H1 (cell line): ENCODE measurements at regions not wholly inside any gene's neighbourhood (a gene's known extent, or its start where the extent isn't known, plus 50 kb on each side); places are given as distances from the start of the nearest gene placed in this dataset.

Experiments
- CTCF ChIA-PET: fragments of 300-600 bp; sonication (Branson Sonifier 250); formaldehyde crosslinking; loops from one replicate; lab custom pipeline; 2021; ENCODE audit not compliant: partially characterized antibody; lab: Charles Lee
- POLR2A ChIA-PET: fragments of 300-600 bp; sonication (Branson Sonifier 250); formaldehyde crosslinking; loops from one replicate; lab custom pipeline; 2021; ENCODE audit warnings: inconsistent platforms; ENCODE audit not compliant: partially characterized antibody; lab: Charles Lee
- DNase-seq, 2 experiments: peaks; one replicate each; pipeline versions ENCODE4 v3.0.0 to v3.0.0-alpha.2; 2010 to 2022; ENCODE audit warnings: low spot score in 2 of 2, low read depth in 1 of 2, mixed read lengths in 1 of 2
- FAIRE-seq: peaks from 2 replicates; lab custom pipeline; 2011; peaks lifted over from hg19 to GRCh38; lab: Jason Lieb, UNC
- H2AFZ ChIP-seq: 2 replicates; pipeline ENCODE4 v1.8.1; 2012; ENCODE audit warnings: low read length, inconsistent platforms
- H2AK5ac ChIP-seq: 2 replicates; pipeline ENCODE4 v1.6.1; 2013; ENCODE audit warnings: low read depth, low read length
- H2BK120ac ChIP-seq: replicated peaks from 2 replicates; pipeline ENCODE3; 2013; ENCODE audit warnings: low read depth, low read length, inconsistent platforms
- H2BK12ac ChIP-seq: 2 replicates; pipeline ENCODE4 v1.6.1; 2013; ENCODE audit warnings: low read depth, low read length
- H2BK15ac ChIP-seq: 2 replicates; pipeline ENCODE4 v1.6.1; 2013; ENCODE audit warnings: low read length
- H2BK20ac ChIP-seq: 2 replicates; pipeline ENCODE4 v1.6.1; 2013; ENCODE audit warnings: low read length
- H2BK5ac ChIP-seq: 2 replicates; pipeline ENCODE4 v1.6.1; 2013; ENCODE audit warnings: low read depth, low read length
- H3K14ac ChIP-seq: 2 replicates; pipeline ENCODE4 v1.6.1; 2013; ENCODE audit warnings: inconsistent platforms; ENCODE audit not compliant: insufficient read length
- H3K18ac ChIP-seq: 2 replicates; pipeline ENCODE4 v1.6.1; 2013; ENCODE audit warnings: low read length; ENCODE audit errors: extremely low read depth
- H3K23ac ChIP-seq: 2 replicates; pipeline ENCODE4 v1.6.1; 2013; ENCODE audit warnings: inconsistent platforms; ENCODE audit not compliant: insufficient read length
- H3K23me2 ChIP-seq: 2 replicates; pipeline ENCODE4 v1.6.1; 2013; ENCODE audit warnings: low read depth, low read length
- H3K27ac ChIP-seq: 2 replicates; pipeline ENCODE4 v1.6.1; 2011; ENCODE audit warnings: low read depth, low read length, inconsistent platforms
- H3K27me3 ChIP-seq, 4 experiments: replicated peaks in 1 of 4; 1 replicate in 1 of 4; 2 replicates in 3 of 4; pipeline versions ENCODE4 v1.6.1 to v1.8.1; 2011 to 2013; ENCODE audit warnings: low read length in 3 of 4, mild to moderate bottlenecking in 3 of 4, inconsistent platforms in 2 of 4, mixed read lengths in 2 of 4, moderate library complexity in 1 of 4; ENCODE audit not compliant: control insufficient read depth in 3 of 4, insufficient read depth in 3 of 4; ENCODE audit errors: extremely low read depth in 1 of 4
- H3K36me3 ChIP-seq, 4 experiments: 2 replicates each; pipeline versions ENCODE4 v1.6.1 to v1.8.1; 2011 to 2013; ENCODE audit warnings: mild to moderate bottlenecking in 4 of 4, low read length in 3 of 4, moderate library complexity in 2 of 4, control low read depth in 1 of 4, inconsistent platforms in 1 of 4; ENCODE audit not compliant: insufficient read depth in 4 of 4, control insufficient read depth in 2 of 4
- H3K4ac ChIP-seq: replicated peaks from 2 replicates; pipeline ENCODE3; 2013; ENCODE audit warnings: low read length, low read depth, mixed read lengths, inconsistent platforms; ENCODE audit not compliant: insufficient read length
- H3K4me1 ChIP-seq, 4 experiments: replicated peaks in 1 of 4; 1 replicate in 1 of 4; 2 replicates in 3 of 4; pipeline versions ENCODE4 v1.6.1 to v1.8.1; 2011 to 2013; ENCODE audit warnings: low read length in 3 of 4, inconsistent platforms in 2 of 4, mixed read lengths in 1 of 4; ENCODE audit not compliant: insufficient read depth in 4 of 4, control insufficient read depth in 3 of 4
- H3K4me2 ChIP-seq, 2 experiments: 2 replicates each; pipeline versions ENCODE4 v1.6.1 to v1.8.1; 2011 to 2013; ENCODE audit warnings: low read depth in 2 of 2, low read length in 2 of 2, control low read depth in 1 of 2, inconsistent platforms in 1 of 2, mild to moderate bottlenecking in 1 of 2; ENCODE audit not compliant: insufficient read depth in 1 of 2
- H3K4me3 ChIP-seq, 4 experiments: fragments of 200-600, 300-600 bp in 1 of 4; sonication (generic), shearing (Covaris generic), sonication (Bioruptor Twin) in 1 of 4; 2 replicates each; pipeline versions ENCODE4 v1.5.1 to v1.8.1; 2011 to 2016; ENCODE audit warnings: low read length in 4 of 4, low read depth in 3 of 4, control low read depth in 2 of 4, inconsistent platforms in 2 of 4, mild to moderate bottlenecking in 2 of 4, mixed read lengths in 1 of 4, moderate library complexity in 1 of 4; ENCODE audit not compliant: insufficient read depth in 2 of 4; ENCODE audit errors: extremely low read depth in 1 of 4
- H3K56ac ChIP-seq: replicated peaks from 2 replicates; pipeline ENCODE3; 2013; ENCODE audit warnings: low read depth, mild to moderate bottlenecking, mixed read lengths, low read length, inconsistent platforms; ENCODE audit not compliant: insufficient read length
- H3K79me1 ChIP-seq: 2 replicates; pipeline ENCODE4 v1.6.1; 2013; ENCODE audit warnings: low read depth, low read length, control low read depth
- H3K79me2 ChIP-seq, 2 experiments: 2 replicates each; pipeline versions ENCODE4 v1.6.1 to v1.8.1; 2012 to 2013; ENCODE audit warnings: low read length in 2 of 2, mild to moderate bottlenecking in 2 of 2, inconsistent platforms in 1 of 2; ENCODE audit not compliant: insufficient read depth in 2 of 2, control insufficient read depth in 1 of 2
- H3K9ac ChIP-seq, 4 experiments: replicated peaks in 1 of 4; 1 replicate in 1 of 4; 2 replicates in 3 of 4; pipeline versions ENCODE4 v1.6.1 to v1.8.1; 2011 to 2013; ENCODE audit warnings: low read depth in 3 of 4, low read length in 3 of 4, control low read depth in 2 of 4, mild to moderate bottlenecking in 2 of 4, moderate library complexity in 2 of 4, inconsistent platforms in 1 of 4; ENCODE audit errors: extremely low read depth in 1 of 4
- H3K9me3 ChIP-seq, 2 experiments: 2 replicates each; pipeline versions ENCODE4 v1.6.1 to v1.8.1; 2012 to 2013; ENCODE audit warnings: mild to moderate bottlenecking in 2 of 2, moderate library complexity in 2 of 2, control low read depth in 1 of 2, inconsistent platforms in 1 of 2, low read depth in 1 of 2, low read length in 1 of 2, mixed read lengths in 1 of 2; ENCODE audit not compliant: insufficient read depth in 2 of 2
- H4K20me1 ChIP-seq, 2 experiments: replicated peaks in 1 of 2; 2 replicates each; pipeline versions ENCODE3 to v1.8.1; 2011 to 2013; ENCODE audit warnings: inconsistent platforms in 2 of 2, low read length in 2 of 2, mild to moderate bottlenecking in 1 of 2; ENCODE audit not compliant: insufficient read depth in 2 of 2, control insufficient read depth in 1 of 2
- H4K5ac ChIP-seq: 2 replicates; pipeline ENCODE4 v1.6.1; 2013; ENCODE audit warnings: low read length, low read depth, mixed read lengths, inconsistent platforms; ENCODE audit not compliant: insufficient read length
- H4K8ac ChIP-seq: 2 replicates; pipeline ENCODE4 v1.8.0; 2013; ENCODE audit warnings: mild to moderate bottlenecking, moderate library complexity, low read length, inconsistent platforms; ENCODE audit not compliant: insufficient read depth; ENCODE audit errors: extremely low read depth
- H4K91ac ChIP-seq: replicated peaks from 2 replicates; pipeline ENCODE3; 2013; ENCODE audit warnings: low read length, mixed read lengths, inconsistent platforms; ENCODE audit not compliant: insufficient read length
- BRCA1 ChIP-seq: IDR thresholded peaks from 2 replicates; pipeline ENCODE4 v1.6.1; 2012; ENCODE audit warnings: low read depth, low read length, improper control_type of control experiment
- CTBP2 ChIP-seq: IDR thresholded peaks from 2 replicates; pipeline ENCODE4 v1.7.0; 2011; ENCODE audit warnings: borderline replicate concordance, mild to moderate bottlenecking, moderate library complexity, mixed read lengths, low read length; ENCODE audit not compliant: insufficient read depth, insufficient read length
- MAFK ChIP-seq: IDR thresholded peaks from 2 replicates; pipeline ENCODE4 v1.6.1; 2012; ENCODE audit warnings: low read depth, mild to moderate bottlenecking, improper control_type of control experiment, low read length

DNA sequence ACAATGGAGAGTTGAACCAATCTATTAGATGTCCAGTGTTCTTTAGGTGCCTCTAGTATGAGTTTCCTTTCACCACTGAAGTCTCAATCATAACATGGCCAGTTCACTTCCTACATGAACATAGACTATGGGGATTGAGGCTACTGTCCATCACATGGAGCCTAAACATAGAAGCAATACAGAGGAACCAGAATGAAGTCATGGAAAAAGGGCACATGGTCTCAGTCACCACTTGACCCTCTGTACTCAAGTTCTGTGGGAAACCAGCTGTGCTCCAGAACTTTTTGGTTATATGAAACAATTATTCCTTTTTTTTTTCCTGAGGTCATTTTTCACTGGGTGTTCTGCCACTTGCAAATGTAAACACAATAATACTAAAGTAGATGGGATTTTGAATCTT is 762.5 kb downstream of the CBLN4 start:
- no peak overlapping the region for H4K5ac ChIP-seq
- no peaks in the 10 kb centered on the region for H3K36me3 ChIP-seq
- H4K8ac ChIP-seq: no peak overlapping the region
- H3K27ac ChIP-seq: no peak overlapping the region
- POLR2A ChIA-PET: no interaction called here
- no peak overlapping the region for H3K4me3 ChIP-seq
- no peak overlapping the region for H3K14ac ChIP-seq
- H3K4me1 ChIP-seq: no peaks in the 10 kb centered on the region
- no peak overlapping the region for H2BK20ac ChIP-seq
- H2AFZ ChIP-seq: no peak overlapping the region
- no peak for TF ChIP-seq BRCA1
- no peak for TF ChIP-seq MAFK
- no peak for TF ChIP-seq CTBP2
- no peaks in the 10 kb centered on the region for H3K79me2 ChIP-seq
- no peaks in the 10 kb centered on the region for H3K9me3 ChIP-seq
- H2BK120ac ChIP-seq: no peak overlapping the region
- no peak overlapping the region for H3K4ac ChIP-seq
- no peak overlapping the region for H2AK5ac ChIP-seq
- H2BK15ac ChIP-seq: no peak overlapping the region
- no peak overlapping the region for H3K23ac ChIP-seq
- H2BK5ac ChIP-seq: no peak overlapping the region
- H2BK12ac ChIP-seq: no peak overlapping the region
- no peak overlapping the region for H3K56ac ChIP-seq
- no peak for FAIRE-seq
- no peaks in the 10 kb centered on the region for H3K79me1 ChIP-seq
- no peaks in the 10 kb centered on the region for H4K20me1 ChIP-seq
- H3K23me2 ChIP-seq: no peaks in the 10 kb centered on the region
- DNase-seq: no peak
- H3K9ac ChIP-seq: no peak overlapping the region
- CTCF ChIA-PET: interaction anchor here (0.8 kb wide), 1 partner anchor 17 kb away, joined by 3 read pairs; no protein-coding TSS in a partner anchor
- H4K91ac ChIP-seq: no peak overlapping the region
- no peaks in the 10 kb centered on the region for H3K27me3 ChIP-seq
- H3K18ac ChIP-seq: no peak overlapping the region
- H3K4me2 ChIP-seq: no peak overlapping the region
